ENCODE measurements at regions not wholly inside any gene's neighbourhood (a gene's known extent, or its start where the extent isn't known, plus 50 kb on each side); places are given as distances from the start of the nearest gene placed in this dataset.

DNA sequence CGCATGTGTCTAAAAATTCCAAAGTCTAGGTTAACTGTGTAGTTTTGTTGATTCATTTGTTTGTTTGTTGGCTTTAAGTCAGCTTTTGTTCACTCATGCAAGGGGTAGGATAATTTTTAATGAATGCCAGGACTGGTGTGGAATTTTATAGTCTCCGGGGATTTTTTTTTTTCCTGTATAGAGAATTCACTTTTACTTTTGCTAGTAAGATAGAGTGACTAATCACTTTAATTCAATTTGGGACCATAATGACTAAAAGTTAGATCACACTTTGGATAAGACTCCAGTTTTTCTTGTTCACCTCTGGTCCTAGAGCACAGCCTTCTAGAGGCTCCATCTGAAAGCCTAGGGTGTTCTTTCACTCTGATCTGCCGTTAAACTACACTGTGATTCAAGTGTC, 1690.0 kb downstream of the PCDH9 start:
- Histone ChIP-seq H3K4me3 (ENCODE audit: low read depth in 1 of 2, low read length in 2 of 2) (no peak overlapping the region), H3K27me3 (ENCODE audit: low read depth, low read length) (no peaks in the 10 kb centered on the region), H3K4me1 (ENCODE audit: control insufficient read depth in 1 of 2, insufficient read depth in 2 of 2, low read length in 2 of 2) (no peaks in the 10 kb centered on the region), H3K9me3 (ENCODE audit: control insufficient read depth in 1 of 2, low read length in 2 of 2) (no peaks in the 10 kb centered on the region), H3K36me3 (ENCODE audit: control insufficient read depth in 1 of 2, insufficient read depth in 2 of 2, low read length in 2 of 2) (no peaks in the 10 kb centered on the region), H3K27ac (ENCODE audit: low read length) (no peak overlapping the region)

DNA sequence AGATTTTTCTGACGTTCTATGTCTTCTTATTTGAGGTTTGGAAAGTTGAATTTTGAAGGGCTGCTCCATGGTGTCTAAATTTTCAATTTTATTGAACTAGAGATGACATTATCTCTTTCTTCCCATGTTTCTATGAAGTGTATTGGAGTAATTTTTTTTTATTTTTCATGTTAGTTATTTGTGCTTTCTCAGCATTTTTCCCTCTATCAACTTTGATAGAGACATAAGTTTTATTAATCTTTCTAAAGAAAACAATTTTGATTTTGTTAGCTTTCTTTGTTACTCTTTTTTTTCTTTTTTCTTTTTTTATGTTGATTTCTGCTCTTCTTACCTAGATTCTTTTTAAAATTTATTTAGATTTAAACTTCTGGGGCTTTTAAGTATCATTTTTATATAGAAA, 1694.8 kb downstream of the PCDH9 start:
- Histone ChIP-seq H3K9me3 (ENCODE audit: control insufficient read depth in 1 of 2, low read length in 2 of 2) (no peaks in the 10 kb centered on the region), H3K4me1 (ENCODE audit: control insufficient read depth in 1 of 2, insufficient read depth in 2 of 2, low read length in 2 of 2) (no peaks in the 10 kb centered on the region), H3K4me3 (ENCODE audit: low read depth in 1 of 2, low read length in 2 of 2) (no peak overlapping the region), H3K27me3 (ENCODE audit: low read depth, low read length) (no peaks in the 10 kb centered on the region), H3K36me3 (ENCODE audit: control insufficient read depth in 1 of 2, insufficient read depth in 2 of 2, low read length in 2 of 2) (no peaks in the 10 kb centered on the region), H3K27ac (ENCODE audit: low read length) (no peak overlapping the region)

DNA sequence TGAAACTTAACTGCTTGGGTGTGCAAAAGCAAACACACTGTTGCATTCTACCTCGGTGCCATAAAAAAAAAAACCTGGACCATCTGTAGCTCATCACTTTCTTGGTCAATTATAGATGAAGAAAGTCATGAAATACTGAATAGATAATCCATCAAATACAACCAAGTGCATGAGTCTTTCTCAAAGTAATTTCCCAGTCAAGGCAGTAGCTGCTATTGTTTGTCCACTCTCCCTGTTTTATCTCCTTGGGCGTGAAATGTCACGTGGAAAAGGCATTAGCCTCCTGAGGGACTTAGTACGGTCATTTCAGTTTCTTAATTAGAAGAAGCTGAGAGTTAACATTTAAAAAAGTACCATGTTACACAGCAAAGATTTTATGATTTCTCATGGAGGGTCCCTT, 1697.9 kb downstream of the PCDH9 start:
- Histone ChIP-seq H3K4me1 (ENCODE audit: control insufficient read depth in 1 of 2, insufficient read depth in 2 of 2, low read length in 2 of 2) (no peaks in the 10 kb centered on the region), H3K9me3 (ENCODE audit: control insufficient read depth in 1 of 2, low read length in 2 of 2) (no peaks in the 10 kb centered on the region), H3K4me3 (ENCODE audit: low read depth in 1 of 2, low read length in 2 of 2) (no peak overlapping the region), H3K27ac (ENCODE audit: low read length) (no peak overlapping the region), H3K36me3 (ENCODE audit: control insufficient read depth in 1 of 2, insufficient read depth in 2 of 2, low read length in 2 of 2) (no peaks in the 10 kb centered on the region), H3K27me3 (ENCODE audit: low read depth, low read length) (no peaks in the 10 kb centered on the region)

DNA sequence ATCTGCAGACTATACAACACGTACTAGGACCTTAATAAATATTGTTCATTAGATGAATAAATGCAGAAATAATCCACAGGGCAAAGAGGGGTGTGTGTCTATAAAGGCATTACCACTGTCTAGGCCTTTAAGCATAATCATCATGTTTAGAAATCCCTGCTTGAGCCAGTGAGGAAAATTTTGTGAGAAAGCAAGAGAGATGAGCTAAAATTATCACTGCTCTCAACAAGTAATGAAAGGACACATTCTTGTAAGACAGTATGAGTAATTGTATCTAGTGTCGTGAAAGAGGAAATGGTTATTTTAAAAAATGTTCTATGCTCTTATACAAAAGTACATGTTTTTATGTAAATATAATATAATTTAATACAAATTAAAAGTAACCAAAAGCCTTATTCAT, 1699.4 kb downstream of the PCDH9 start:
- no peaks in the 10 kb centered on the region for H3K36me3 ChIP-seq (ENCODE audit: control insufficient read depth in 1 of 2, insufficient read depth in 2 of 2, low read length in 2 of 2)
- H3K4me1 ChIP-seq (ENCODE audit: control insufficient read depth in 1 of 2, insufficient read depth in 2 of 2, low read length in 2 of 2): no peaks in the 10 kb centered on the region
- H3K4me3 ChIP-seq (ENCODE audit: low read depth in 1 of 2, low read length in 2 of 2): no peak overlapping the region
- no peak overlapping the region for H3K27ac ChIP-seq (ENCODE audit: low read length)
- no peaks in the 10 kb centered on the region for H3K27me3 ChIP-seq (ENCODE audit: low read depth, low read length)
- no peaks in the 10 kb centered on the region for H3K9me3 ChIP-seq (ENCODE audit: control insufficient read depth in 1 of 2, low read length in 2 of 2)

DNA sequence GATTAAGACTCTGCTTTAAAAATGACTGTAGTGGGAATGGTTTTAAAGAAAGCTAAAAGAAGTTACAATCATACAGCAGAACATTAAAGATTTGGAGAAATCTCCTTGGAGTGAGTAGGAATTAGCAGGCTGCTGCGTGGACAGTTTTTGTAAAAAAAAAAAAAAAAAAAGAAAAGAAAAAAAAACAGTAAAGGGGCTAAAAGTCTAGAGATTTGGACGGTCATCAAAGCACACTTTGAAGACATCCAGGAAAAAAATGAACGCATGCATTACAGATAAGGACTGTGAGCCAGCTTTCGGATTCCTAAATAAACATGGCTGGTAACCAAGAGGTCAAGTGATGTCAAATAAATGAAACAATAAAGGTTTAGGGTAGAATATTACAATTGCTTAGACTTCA, 1700.6 kb downstream of the PCDH9 start:
- no peaks in the 10 kb centered on the region for H3K9me3 ChIP-seq (ENCODE audit: control insufficient read depth in 1 of 2, low read length in 2 of 2)
- H3K27me3 ChIP-seq (ENCODE audit: low read depth, low read length): no peaks in the 10 kb centered on the region
- H3K36me3 ChIP-seq (ENCODE audit: control insufficient read depth in 1 of 2, insufficient read depth in 2 of 2, low read length in 2 of 2): no peaks in the 10 kb centered on the region
- H3K4me3 ChIP-seq (ENCODE audit: low read depth in 1 of 2, low read length in 2 of 2): no peak overlapping the region
- no peaks in the 10 kb centered on the region for H3K4me1 ChIP-seq (ENCODE audit: control insufficient read depth in 1 of 2, insufficient read depth in 2 of 2, low read length in 2 of 2)
- H3K27ac ChIP-seq (ENCODE audit: low read length): no peak overlapping the region

DNA sequence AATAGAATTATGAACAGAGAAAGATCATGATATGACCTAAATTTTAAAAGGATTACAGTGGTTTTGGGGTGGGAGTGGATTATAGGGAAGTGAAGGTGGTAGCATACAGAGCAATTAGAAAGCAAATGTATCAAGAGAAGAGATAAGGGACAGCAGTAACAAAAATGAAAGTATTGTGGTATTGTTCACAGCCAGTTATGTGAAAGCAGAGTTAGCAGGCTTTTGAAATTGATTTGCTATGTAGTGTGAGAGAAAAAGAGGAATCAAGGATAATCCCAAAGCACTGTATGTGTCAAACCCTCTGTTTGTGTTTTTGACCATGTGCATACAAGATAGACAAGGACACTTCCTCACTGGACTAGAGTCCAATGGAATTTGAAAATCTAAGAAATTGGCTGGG, 1721.4 kb downstream of the PCDH9 start:
- Histone ChIP-seq H3K4me3 (ENCODE audit: low read depth in 1 of 2, low read length in 2 of 2) (no peak overlapping the region), H3K9me3 (ENCODE audit: control insufficient read depth in 1 of 2, low read length in 2 of 2) (no peaks in the 10 kb centered on the region), H3K27ac (ENCODE audit: low read length) (no peak overlapping the region), H3K27me3 (ENCODE audit: low read depth, low read length) (no peaks in the 10 kb centered on the region), H3K4me1 (ENCODE audit: control insufficient read depth in 1 of 2, insufficient read depth in 2 of 2, low read length in 2 of 2) (no peaks in the 10 kb centered on the region), H3K36me3 (ENCODE audit: control insufficient read depth in 1 of 2, insufficient read depth in 2 of 2, low read length in 2 of 2) (no peaks in the 10 kb centered on the region)

DNA sequence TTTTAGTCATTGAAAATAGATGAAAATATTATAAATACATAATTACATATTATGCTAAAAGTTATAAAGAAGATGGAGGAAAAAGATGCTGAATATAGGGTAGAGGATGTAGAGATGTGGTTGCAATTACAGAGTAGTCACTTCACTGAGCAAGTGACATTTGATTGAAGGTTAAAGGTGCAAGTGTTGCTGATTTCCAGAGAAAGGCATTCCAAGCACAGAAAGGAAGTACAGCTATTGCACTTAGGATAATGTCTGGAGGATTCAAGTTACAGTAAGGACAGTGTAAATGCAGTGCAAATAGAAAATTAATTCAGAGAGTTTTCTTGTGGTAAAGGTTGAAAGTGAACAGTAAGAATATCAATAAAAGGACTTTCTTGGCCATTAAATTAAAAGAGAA, 1721.8 kb downstream of the PCDH9 start:
- Histone ChIP-seq H3K4me3 (ENCODE audit: low read depth in 1 of 2, low read length in 2 of 2) (no peak overlapping the region), H3K27ac (ENCODE audit: low read length) (no peak overlapping the region), H3K36me3 (ENCODE audit: control insufficient read depth in 1 of 2, insufficient read depth in 2 of 2, low read length in 2 of 2) (no peaks in the 10 kb centered on the region), H3K4me1 (ENCODE audit: control insufficient read depth in 1 of 2, insufficient read depth in 2 of 2, low read length in 2 of 2) (no peaks in the 10 kb centered on the region), H3K27me3 (ENCODE audit: low read depth, low read length) (no peaks in the 10 kb centered on the region), H3K9me3 (ENCODE audit: control insufficient read depth in 1 of 2, low read length in 2 of 2) (no peaks in the 10 kb centered on the region)

DNA sequence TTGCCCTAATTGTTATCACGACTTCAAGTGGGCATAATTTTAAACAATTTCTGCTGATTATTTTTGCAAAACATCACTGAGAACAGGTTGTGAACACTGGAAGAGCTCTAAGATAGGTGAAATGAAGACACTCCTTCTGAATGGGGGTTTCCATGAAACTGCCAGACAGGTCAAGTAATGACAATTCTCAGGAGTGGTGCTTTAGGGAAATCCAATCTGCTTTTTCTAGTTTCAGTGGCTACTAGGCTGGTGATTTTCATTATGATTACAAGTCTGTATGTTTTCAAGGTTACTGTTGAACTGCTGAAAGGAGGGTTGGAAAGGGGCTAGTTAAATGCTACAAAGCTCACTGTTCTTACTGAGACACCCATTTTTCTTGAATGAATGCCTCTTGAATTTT, 1724.2 kb downstream of the PCDH9 start:
- Histone ChIP-seq H3K36me3 (ENCODE audit: control insufficient read depth in 1 of 2, insufficient read depth in 2 of 2, low read length in 2 of 2) (no peaks in the 10 kb centered on the region), H3K27ac (ENCODE audit: low read length) (no peak overlapping the region), H3K27me3 (ENCODE audit: low read depth, low read length) (no peaks in the 10 kb centered on the region), H3K4me3 (ENCODE audit: low read depth in 1 of 2, low read length in 2 of 2) (no peak overlapping the region), H3K4me1 (ENCODE audit: control insufficient read depth in 1 of 2, insufficient read depth in 2 of 2, low read length in 2 of 2) (no peaks in the 10 kb centered on the region), H3K9me3 (ENCODE audit: control insufficient read depth in 1 of 2, low read length in 2 of 2) (peaks cover 0 to 2% of the 10 kb centered on the region in 2 donors)

DNA sequence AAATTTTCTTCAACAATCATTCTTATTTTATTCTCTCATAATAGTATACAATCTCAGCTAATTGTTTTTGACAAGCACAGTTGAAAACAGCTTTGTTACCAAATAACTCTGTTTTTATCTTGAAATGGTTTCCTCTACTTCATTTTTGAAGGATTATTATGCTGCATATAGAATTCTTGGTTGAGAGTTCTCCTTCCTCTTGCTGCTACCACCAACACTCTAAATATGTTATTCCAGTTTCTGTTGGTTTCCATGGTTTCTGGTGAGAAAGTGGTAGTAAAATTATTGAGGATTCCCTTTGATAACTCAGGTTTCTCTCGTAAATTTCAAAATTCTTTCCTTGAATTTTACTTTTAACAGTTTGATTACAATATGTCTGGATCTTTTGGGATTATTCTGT, 1725.9 kb downstream of the PCDH9 start:
- no peak overlapping the region for H3K27ac ChIP-seq (ENCODE audit: low read length)
- H3K27me3 ChIP-seq (ENCODE audit: low read depth, low read length): no peaks in the 10 kb centered on the region
- no peak overlapping the region for H3K4me3 ChIP-seq (ENCODE audit: low read depth in 1 of 2, low read length in 2 of 2)
- H3K4me1 ChIP-seq (ENCODE audit: control insufficient read depth in 1 of 2, insufficient read depth in 2 of 2, low read length in 2 of 2): no peaks in the 10 kb centered on the region
- no peaks in the 10 kb centered on the region for H3K36me3 ChIP-seq (ENCODE audit: control insufficient read depth in 1 of 2, insufficient read depth in 2 of 2, low read length in 2 of 2)
- H3K9me3 ChIP-seq (ENCODE audit: control insufficient read depth in 1 of 2, low read length in 2 of 2): peaks cover 0 to 2% of the 10 kb centered on the region in 2 donors

DNA sequence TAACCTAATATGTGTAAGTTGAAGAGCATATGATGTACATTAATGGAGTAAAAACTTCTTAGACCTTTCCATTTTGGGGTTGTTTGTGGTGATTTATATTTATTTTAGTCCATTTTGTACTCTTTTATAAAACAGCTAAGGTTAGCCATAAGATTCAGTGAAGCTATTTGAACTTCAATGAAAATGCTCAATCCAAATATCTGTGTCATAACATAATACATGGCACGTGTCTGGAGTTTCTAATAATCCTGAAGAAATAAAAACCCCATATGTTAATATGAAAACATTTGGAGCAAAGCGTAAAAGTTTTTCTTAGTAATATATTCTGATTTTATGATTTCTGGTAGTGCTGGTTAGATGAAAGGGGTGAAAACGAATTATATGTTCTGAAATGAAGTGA, 1729.7 kb downstream of the PCDH9 start:
- H3K27me3 ChIP-seq (ENCODE audit: low read depth, low read length): no peaks in the 10 kb centered on the region
- peaks cover 0 to 2% of the 10 kb centered on the region in 2 donors for H3K9me3 ChIP-seq (ENCODE audit: control insufficient read depth in 1 of 2, low read length in 2 of 2)
- H3K36me3 ChIP-seq (ENCODE audit: control insufficient read depth in 1 of 2, insufficient read depth in 2 of 2, low read length in 2 of 2): no peaks in the 10 kb centered on the region
- H3K4me3 ChIP-seq (ENCODE audit: low read depth in 1 of 2, low read length in 2 of 2): no peak overlapping the region
- no peaks in the 10 kb centered on the region for H3K4me1 ChIP-seq (ENCODE audit: control insufficient read depth in 1 of 2, insufficient read depth in 2 of 2, low read length in 2 of 2)
- no peak overlapping the region for H3K27ac ChIP-seq (ENCODE audit: low read length)

DNA sequence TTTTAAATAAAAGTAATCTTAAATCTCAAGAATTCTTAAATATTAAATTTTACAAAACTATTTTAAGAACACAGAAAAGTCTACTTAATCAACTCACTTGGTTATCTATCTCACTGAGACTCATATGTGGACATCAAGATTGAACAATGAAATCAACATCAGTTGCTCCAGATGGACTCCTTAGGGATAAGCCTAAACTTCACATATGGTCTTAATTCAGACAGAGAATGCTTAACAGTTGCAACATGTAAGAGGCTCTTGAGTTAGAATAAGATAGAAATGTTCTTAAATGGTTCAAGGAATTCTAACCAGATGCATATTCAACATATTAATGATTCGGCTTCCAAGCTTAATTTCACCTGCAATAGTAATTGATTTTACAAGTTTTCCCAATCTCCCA, 1730.9 kb downstream of the PCDH9 start:
- no peaks in the 10 kb centered on the region for H3K27me3 ChIP-seq (ENCODE audit: low read depth, low read length)
- H3K36me3 ChIP-seq (ENCODE audit: control insufficient read depth in 1 of 2, insufficient read depth in 2 of 2, low read length in 2 of 2): no peaks in the 10 kb centered on the region
- H3K4me1 ChIP-seq (ENCODE audit: control insufficient read depth in 1 of 2, insufficient read depth in 2 of 2, low read length in 2 of 2): no peaks in the 10 kb centered on the region

DNA sequence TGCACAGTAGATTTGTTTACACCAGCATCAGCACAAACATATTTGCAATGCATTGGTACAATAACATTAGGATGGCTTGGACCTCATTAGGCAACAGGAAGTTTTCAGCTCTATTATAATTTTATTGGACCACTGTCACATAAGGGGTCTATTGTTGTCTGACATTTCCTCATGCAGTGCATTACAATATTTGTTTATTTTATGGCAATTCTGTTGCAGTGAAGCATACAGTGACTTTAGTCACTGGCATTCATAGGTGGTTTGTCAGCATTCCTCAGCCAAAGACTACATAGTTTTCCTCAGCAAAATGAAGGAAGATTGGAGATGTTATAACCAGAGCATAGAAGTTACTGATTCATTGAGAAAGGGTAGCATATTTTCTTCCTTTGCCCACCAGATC, 1732.9 kb downstream of the PCDH9 start:
- Histone ChIP-seq H3K27ac (ENCODE audit: low read length) (no peak overlapping the region), H3K4me3 (ENCODE audit: low read depth in 1 of 2, low read length in 2 of 2) (no peak overlapping the region), H3K36me3 (ENCODE audit: control insufficient read depth in 1 of 2, insufficient read depth in 2 of 2, low read length in 2 of 2) (no peaks in the 10 kb centered on the region), H3K27me3 (ENCODE audit: low read depth, low read length) (no peaks in the 10 kb centered on the region), H3K4me1 (ENCODE audit: control insufficient read depth in 1 of 2, insufficient read depth in 2 of 2, low read length in 2 of 2) (no peaks in the 10 kb centered on the region), H3K9me3 (ENCODE audit: control insufficient read depth in 1 of 2, low read length in 2 of 2) (no peaks in the 10 kb centered on the region)

More for the DNA sequence above, 1730.9 kb downstream of the PCDH9 start:
- peaks cover 0 to 2% of the 10 kb centered on the region in 2 donors for H3K9me3 ChIP-seq (ENCODE audit: control insufficient read depth in 1 of 2, low read length in 2 of 2)
- H3K4me3 ChIP-seq (ENCODE audit: low read depth in 1 of 2, low read length in 2 of 2): no peak overlapping the region
- H3K27ac ChIP-seq (ENCODE audit: low read length): no peak overlapping the region

Measured in muscle layer of duodenum (tissue), 2 donors.